ENCODE measurements at regions not wholly inside any gene's neighbourhood (a gene's known extent, or its start where the extent isn't known, plus 50 kb on each side); places are given as distances from the start of the nearest gene placed in this dataset.

DNA sequence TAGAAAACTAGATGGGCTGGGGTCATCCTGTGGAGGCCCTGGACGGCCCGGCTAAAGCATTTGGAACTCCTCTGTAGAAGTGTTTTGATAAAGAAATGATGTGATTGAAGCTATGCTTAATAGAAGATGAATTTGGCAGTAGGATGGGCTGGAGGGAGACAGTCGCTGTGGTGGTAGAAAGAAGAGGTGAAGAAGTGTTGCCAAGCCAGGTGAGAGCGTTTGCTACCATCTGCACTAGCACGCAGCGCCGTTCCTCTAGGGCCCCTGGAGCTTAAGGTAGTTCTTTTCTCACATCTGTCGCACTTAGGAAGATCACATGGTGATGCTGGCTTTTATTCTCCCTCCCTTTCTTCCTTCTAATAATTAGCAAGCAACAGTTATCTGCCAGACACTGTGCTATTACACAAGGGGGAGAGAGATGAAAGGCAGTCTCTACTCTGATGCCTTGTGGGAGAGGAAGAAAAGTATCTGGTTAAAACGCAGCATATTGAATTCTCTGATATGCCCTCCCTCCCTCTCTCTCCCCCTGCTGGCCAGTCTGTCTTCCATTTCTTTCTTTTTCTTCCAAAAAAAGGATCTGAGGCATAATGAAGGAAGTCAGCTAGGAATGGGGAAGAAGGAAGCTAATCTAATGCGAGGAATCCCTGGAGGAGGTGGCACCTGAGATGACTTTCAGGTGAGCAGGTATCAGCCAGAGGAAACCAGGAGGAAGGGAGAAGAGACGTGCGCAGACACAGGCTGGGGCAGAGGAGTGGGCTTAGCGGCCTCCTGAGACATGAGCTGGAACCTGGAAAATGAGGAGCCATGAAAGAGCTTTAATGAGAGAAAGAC lies 162.3 kb upstream of the KLF14 start:
- DNase-seq (ENCODE audit: low read depth in 2 of 2), result no peak

DNA sequence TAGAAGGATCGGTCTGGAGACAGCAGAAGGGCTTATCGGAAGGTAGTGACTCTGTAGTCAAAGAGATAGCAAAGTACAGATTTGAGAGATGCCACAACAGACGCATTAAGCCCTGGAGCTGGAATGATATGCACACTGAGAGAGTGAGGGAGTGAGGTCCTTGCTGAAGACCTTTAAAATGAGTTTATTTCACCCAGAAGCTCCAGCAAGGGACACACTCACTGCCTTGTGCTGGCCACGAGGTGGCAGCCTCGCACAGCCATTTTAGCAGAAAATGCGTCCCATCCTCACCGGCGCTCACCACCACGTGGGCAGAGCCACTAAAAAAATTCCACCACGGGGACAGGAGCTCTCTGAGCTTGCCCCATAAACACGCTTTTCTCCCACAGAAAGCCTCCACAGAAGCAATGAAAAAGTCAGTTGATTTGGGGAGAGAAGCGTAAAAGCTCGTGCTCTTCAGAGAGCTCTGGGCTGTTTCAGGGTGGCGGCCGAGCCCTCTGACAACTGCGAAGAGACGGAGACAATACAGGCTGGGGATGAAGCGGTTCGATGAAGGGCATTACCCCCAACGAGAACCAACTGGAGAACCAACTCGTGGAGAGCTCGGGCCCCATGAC lies 163.0 kb upstream of the KLF14 start:
- peak; percentile 44 to 54 for DNase-seq (ENCODE audit: low read depth in 2 of 2)

DNA sequence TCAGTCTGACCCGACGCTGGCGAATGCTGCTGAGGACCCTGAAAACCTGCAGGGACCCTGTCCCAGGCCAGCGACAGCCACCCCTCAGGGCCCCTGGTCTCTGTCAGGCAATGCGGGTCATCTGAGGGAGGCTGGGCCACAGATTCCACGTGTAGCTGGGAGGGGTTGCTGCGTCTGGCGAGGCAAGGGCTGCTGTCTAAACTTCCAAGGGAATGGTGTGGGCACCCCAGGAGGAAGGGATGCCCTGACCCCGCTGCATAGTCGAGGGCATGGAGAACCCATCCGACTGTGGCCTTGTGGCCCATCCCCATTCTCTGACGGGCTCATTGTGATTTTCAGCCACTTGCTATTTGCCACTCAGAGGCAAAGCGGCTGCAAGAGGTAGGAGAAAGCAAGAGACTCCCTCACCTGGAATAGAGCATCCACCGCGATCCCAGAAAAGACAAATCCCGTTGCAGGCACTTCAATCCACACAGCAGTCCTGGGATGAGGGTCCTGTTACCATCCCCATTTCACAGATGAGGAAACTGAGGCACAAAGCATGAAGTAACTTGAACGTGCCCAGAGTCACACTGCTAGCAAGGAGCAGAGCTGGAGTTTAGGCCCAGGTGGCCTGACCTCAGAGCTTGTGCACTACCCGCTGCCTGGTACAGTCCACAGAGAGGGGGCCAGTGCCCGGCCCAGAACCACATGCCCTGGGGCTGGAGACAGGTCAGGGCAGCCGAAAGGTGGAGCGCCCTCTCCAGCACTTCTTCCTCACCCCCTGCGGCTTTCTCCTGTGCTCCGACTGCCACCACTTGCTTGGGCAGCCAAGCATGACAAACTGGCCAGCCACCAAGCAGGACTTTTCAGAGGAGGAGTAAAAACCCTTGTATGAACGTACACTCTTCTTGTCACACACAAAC lies 163.8 kb upstream of the KLF14 start:
- no peak for DNase-seq (ENCODE audit: low read depth in 2 of 2)

- DNase-seq (ENCODE audit: low read depth in 2 of 2), result no peak
Observed at GRCh38 chr7:130899071-130899560, 165.1 kb upstream of the KLF14 start.

DNA sequence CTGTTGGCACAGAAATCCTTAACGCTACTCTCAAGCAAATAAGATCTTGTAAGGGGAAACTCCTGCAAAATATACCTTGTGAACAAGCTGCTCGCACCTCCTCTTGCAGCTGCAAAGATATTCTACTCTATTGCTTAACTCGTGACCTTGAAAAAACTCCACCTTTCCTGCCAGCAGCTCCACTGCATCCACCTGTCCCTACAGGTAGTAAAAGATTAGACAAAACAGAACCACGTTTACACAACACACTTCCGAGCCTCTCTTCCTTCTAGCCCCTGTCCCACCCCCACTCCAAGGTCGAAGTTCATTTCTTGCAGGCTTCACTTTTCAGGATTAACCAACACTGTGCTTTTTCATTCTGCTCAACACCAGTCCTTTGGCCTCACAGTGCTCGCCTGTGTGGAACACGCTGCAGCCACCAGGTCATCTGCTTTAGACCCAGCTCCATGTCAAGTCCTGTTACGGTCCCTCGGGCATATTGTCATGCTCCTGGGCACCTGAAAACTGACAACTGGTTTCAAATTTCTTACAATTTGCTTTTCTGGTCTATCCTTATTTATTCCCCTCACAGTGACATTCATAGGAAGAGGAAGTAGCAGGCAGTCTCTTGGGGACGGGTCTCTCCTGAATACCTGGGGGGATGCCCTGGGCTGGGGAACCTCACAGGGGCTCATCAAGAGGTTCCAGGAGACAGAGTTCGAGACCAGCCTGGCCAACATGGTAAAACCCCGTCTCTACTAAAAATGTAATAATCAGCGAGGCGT lies 165.8 kb upstream of the KLF14 start:
- no peak for DNase-seq (ENCODE audit: low read depth in 2 of 2)

DNA sequence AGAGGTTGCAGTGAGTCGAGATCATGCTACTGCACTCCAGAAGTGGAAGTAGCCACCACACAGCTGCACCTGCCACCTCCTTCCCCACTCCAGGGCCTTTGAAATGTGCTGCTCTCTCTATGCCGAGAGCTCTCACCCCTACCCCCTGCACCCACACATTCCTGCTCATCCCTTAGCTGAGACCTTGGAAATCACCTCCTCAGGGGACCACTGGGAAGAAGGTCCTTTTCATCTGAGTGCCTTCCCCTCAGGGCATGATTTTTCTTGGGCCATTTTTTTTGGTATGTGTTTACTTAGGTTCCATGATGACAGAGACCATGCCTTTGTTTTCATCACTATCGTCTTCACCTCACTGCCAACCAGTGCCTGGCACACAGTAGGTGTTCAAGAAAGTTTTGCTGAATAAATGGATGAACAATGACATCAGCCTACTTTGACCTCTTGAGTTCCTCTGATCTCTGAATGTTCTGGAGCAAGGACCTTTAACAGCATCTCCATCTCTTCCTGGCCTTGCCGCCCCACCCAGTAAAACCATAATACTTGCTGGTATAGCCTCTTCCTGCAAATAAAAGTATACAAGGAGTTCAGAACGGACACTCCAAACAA lies 166.6 kb upstream of the KLF14 start:
- DNase-seq (ENCODE audit: low read depth in 2 of 2), result no peak

DNA sequence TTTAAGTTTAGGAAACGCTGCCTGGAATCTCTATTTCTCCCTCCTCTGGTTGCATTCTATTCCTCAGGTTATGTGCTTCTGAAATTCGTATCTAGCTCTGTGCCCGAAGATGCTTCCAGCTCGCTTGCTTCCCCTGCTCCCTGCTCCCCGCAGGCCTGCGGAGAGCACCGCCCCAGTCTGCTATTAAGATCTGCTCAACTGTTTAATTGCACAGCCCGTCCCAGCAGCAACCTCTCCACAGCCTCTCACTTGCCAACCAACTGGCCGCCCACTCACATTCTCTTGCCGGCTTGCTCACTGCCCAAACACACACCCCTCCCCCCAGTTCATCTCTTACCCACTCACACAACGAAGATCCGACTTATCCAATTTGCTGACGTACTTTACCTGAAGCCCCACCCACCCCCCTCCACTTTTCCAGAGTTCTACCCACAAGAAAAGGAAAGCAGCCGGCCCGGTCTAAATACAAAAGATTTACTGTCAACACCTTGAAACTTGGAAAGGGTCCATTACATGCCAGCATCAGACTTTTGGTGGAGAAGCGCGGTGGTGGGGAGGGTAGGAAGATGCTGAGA lies 167.3 kb upstream of the KLF14 start:
- no peak for DNase-seq (ENCODE audit: low read depth in 2 of 2)

- no peak for DNase-seq (ENCODE audit: low read depth in 2 of 2)
Observed at GRCh38 chr7:130902755-130903357, 168.8 kb upstream of the KLF14 start.

DNA sequence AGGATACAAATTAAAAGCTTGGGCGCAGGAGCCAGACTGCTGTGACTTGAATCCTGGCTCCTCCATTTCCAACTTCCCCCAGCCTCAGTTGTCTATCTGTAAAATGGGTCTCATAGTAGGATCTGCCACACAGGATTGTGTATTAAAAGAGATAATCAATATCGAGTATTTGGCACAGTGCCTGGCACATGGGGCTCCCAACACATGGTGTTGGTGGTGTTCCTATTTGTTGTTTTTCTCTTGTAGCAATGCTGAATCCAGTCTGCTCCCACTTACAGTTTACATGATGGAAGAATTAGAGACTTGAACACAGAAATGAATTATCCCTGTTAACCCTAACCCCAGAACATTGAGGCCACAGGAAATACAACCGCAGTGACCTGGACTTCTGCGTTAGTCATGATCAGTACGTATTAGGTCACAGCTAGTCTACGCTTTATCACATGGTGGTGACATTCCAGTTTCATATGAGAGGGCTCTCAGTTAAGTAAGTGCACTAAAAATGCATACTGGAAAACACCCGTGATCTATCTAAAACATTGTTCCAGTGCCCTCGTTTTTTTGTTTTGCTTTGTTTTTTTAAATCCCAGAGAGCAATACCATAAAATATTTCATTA lies 169.5 kb upstream of the KLF14 start:
- DNase-seq (ENCODE audit: low read depth in 2 of 2), result no peak

- DNase-seq (ENCODE audit: low read depth in 2 of 2), result no peak
Observed at GRCh38 chr7:130904031-130904757, 170.2 kb upstream of the KLF14 start.

- DNase-seq (ENCODE audit: low read depth in 2 of 2), result no peak
Observed at GRCh38 chr7:130904792-130905191, 170.8 kb upstream of the KLF14 start.

DNA sequence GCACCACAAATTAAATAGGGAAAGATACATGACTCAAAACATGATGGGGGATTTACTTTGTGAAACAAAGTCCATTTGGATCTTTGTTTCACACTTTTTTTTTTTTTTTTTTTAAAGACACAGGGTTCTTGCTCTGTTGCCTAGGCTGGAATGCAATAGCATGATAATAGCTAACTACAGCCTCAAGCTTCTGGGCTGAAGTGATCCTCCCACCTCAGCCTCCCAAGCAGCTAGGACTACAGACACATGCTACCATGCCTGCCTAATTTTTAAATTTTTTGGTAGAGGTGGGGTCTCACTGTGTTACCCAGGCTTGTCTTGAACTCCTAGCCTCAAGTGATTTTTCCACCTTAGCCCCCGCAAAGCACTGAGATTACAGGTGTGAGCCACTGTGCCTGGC lies 172.6 kb upstream of the KLF14 start:
- no peak for DNase-seq (ENCODE audit: low read depth in 2 of 2)

GRCh38 chr7:130907439-130907838 lies 173.4 kb upstream of the KLF14 start:
- DNase-seq (ENCODE audit: low read depth in 2 of 2), result no peak

GRCh38 chr7:130908345-130909160 lies 174.5 kb upstream of the KLF14 start:
- DNase-seq (ENCODE audit: low read depth in 2 of 2), result no peak

DNA sequence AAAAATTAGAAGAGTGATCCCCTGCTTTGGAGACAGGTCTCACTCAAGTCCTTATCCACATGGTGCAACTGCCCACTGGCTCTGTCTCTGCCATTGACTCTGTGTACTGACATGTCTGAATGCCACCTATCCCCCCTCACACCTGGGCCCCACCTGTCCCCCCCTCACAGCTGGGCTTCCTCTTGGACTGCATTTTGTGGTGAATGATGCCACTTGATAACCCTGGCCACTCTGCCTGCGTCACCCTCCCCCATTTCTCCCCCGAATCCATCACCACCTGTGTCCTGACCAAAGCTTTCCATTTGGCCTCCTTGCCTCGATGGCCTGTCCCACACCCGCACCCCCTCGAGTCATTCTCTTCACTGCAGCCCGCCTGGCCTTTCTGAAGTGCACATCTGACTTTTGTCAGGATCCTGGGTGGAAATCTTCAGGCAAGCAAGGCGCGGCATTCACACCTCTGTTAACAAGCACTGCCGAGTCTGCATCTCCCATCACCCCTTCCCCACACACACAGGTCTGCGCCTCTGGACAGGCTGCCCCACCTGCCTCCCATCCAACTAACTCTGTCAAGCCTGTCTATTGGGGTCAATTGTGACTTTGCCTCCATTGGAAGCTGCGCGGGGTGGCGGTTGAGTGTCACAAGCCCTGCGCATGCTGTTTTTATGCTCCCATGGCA lies 175.3 kb upstream of the KLF14 start:
- no peak for DNase-seq (ENCODE audit: low read depth in 2 of 2)

- no peak for DNase-seq (ENCODE audit: low read depth in 2 of 2)
Observed at GRCh38 chr7:130909881-130910672, 176.1 kb upstream of the KLF14 start.
